G401.6 (cell line): ENCODE measurements at regions not wholly inside any gene's neighbourhood (a gene's known extent, or its start where the extent isn't known, plus 50 kb on each side); places are given as distances from the start of the nearest gene placed in this dataset.
"Not testable (repeated sequence)": the region's sequence is repeated elsewhere in the genome, so short reads cannot be mapped to it uniquely, and the experiment has no call there.

Experiments
- FAIRE-seq: peaks from 2 replicates; lab custom pipeline; 2012; peaks lifted over from hg19 to GRCh38; lab: Jason Lieb, UNC

GRCh38 chr4:72938516-72938915, 131.0 kb downstream of the COX18 start:
- FAIRE-seq = no peak

- no peak for FAIRE-seq
Observed at GRCh38 chr4:72935462-72935861, 134.1 kb downstream of the COX18 start.

- FAIRE-seq = no peak
Observed at GRCh38 chr4:72933029-72933428, 136.5 kb downstream of the COX18 start.

- no peak for FAIRE-seq
Observed at GRCh38 chr4:72931346-72931745, 138.2 kb downstream of the COX18 start.

GRCh38 chr4:72929596-72930274, 139.8 kb downstream of the COX18 start:
- FAIRE-seq = not testable (repeated sequence)

GRCh38 chr4:72924814-72925213, 144.7 kb downstream of the COX18 start:
- FAIRE-seq = no peak

GRCh38 chr4:72919937-72920336, 149.6 kb downstream of the COX18 start:
- no peak for FAIRE-seq

GRCh38 chr4:72919464-72919863, 150.1 kb downstream of the COX18 start:
- FAIRE-seq = no peak

- FAIRE-seq = no peak
Observed at GRCh38 chr4:72918362-72918761, 151.2 kb downstream of the COX18 start.

- FAIRE-seq = no peak
Observed at GRCh38 chr4:72911316-72911715, 158.2 kb downstream of the COX18 start.

GRCh38 chr4:72909461-72909860, 160.1 kb downstream of the COX18 start:
- FAIRE-seq = no peak

GRCh38 chr4:72902354-72902753, 167.2 kb downstream of the COX18 start:
- no peak for FAIRE-seq

- no peak for FAIRE-seq
Observed at GRCh38 chr4:72901553-72901952, 168.0 kb downstream of the COX18 start.

- no peak for FAIRE-seq
Observed at GRCh38 chr4:72900952-72901351, 168.6 kb downstream of the COX18 start.

GRCh38 chr4:72899621-72900020, 169.9 kb downstream of the COX18 start:
- no peak for FAIRE-seq

- no peak for FAIRE-seq
Observed at GRCh38 chr4:72899214-72899613, 170.3 kb downstream of the COX18 start.

- no peak for FAIRE-seq
Observed at GRCh38 chr4:72896515-72896914, 173.0 kb downstream of the COX18 start.

GRCh38 chr4:72895408-72895807, 174.1 kb downstream of the COX18 start:
- FAIRE-seq = no peak

GRCh38 chr4:72893354-72894066, 176.0 kb downstream of the COX18 start:
- no peak for FAIRE-seq

- peak; percentile 63 for FAIRE-seq
Observed at GRCh38 chr4:72888331-72888730, 181.2 kb downstream of the COX18 start.

GRCh38 chr4:72887152-72887551, 182.4 kb downstream of the COX18 start:
- FAIRE-seq = no peak

- FAIRE-seq = peak; percentile 88
Observed at GRCh38 chr4:72886602-72887001, 182.9 kb downstream of the COX18 start.

GRCh38 chr4:72884225-72884624, 185.3 kb downstream of the COX18 start:
- not testable (repeated sequence) for FAIRE-seq

- no peak for FAIRE-seq
Observed at GRCh38 chr4:72876946-72877345, 192.6 kb downstream of the COX18 start.
